Mammary epithelial cell (primary cell): ENCODE measurements at regions not wholly inside any gene's neighbourhood (a gene's known extent, or its start where the extent isn't known, plus 50 kb on each side); places are given as distances from the start of the nearest gene placed in this dataset.

ENCODE experiments used
- EZH2 ChIP-seq: IDR thresholded peaks from 2 replicates; pipeline ENCODE4 v1.6.1; 2012; ENCODE audit warnings: low read length, inconsistent platforms, borderline replicate concordance
- TF ChIP-seq, protein P1 (sequence below), 2 donors: IDR thresholded peaks in 1 of 2; conservative IDR thresholded peaks in 1 of 2; 2 replicates each; pipeline ENCODE4 v1.5.1; 2011 to 2012; ENCODE audit warnings: inconsistent platforms in 2 of 2, low read length in 2 of 2, mild to moderate bottlenecking in 2 of 2, control low read depth in 1 of 2, low read depth in 1 of 2; ENCODE audit not compliant: insufficient read depth in 1 of 2; ENCODE audit errors: extremely low read depth in 1 of 2

DNA sequence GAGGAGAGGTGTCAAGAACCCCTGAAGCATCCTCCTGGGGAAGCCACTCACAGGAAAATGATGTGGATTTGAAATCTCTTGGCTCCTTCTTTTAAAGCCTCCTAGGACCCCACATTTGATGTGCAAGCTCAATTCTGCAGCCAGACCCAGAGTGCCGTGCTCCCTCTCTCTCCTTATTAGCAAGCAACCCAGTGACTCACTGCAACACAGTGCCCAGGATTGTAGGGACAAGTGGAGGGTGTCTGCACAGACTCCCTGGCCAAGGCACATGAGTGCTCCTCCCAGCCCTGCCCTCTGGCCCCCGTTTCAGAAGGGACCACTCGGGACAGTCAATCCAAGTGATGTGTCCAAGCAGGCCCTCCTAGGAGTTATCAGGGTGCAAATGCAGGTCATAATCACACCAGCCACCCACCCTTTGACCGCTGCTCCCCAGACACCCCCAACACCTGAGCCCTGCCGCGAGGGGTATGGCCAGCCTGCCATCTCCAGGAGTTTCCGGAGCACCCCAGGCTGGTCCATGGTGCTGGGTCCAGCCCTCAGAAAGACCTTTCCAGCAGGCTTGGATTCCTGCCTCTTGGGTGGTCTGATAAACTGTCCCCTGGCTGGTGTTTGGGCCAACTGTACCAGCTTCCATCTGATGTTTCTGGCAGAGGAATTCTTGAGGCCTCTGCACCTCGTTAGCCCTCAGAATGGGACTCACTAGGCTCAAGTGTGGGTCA lies 54.5 kb upstream of the CXCL12 start:
- TF ChIP-seq, protein P1, sequence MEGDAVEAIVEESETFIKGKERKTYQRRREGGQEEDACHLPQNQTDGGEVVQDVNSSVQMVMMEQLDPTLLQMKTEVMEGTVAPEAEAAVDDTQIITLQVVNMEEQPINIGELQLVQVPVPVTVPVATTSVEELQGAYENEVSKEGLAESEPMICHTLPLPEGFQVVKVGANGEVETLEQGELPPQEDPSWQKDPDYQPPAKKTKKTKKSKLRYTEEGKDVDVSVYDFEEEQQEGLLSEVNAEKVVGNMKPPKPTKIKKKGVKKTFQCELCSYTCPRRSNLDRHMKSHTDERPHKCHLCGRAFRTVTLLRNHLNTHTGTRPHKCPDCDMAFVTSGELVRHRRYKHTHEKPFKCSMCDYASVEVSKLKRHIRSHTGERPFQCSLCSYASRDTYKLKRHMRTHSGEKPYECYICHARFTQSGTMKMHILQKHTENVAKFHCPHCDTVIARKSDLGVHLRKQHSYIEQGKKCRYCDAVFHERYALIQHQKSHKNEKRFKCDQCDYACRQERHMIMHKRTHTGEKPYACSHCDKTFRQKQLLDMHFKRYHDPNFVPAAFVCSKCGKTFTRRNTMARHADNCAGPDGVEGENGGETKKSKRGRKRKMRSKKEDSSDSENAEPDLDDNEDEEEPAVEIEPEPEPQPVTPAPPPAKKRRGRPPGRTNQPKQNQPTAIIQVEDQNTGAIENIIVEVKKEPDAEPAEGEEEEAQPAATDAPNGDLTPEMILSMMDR (conservative IDR thresholded peaks at IDR 0.05 in 1 of 2, IDR thresholded peaks at IDR 0.05 in 1 of 2; ENCODE audit: extremely low read depth in 1 of 2, insufficient read depth in 1 of 2, low read depth in 1 of 2, low read length in 2 of 2): no peak
- no peak for TF ChIP-seq EZH2
